ENCODE measurements at regions not wholly inside any gene's neighbourhood (a gene's known extent, or its start where the extent isn't known, plus 50 kb on each side); places are given as distances from the start of the nearest gene placed in this dataset.
A peak's percentile ranks its signal among the peaks of the same experiment; 100 is the strongest.

GRCh38 chr4:71188951-71189350 is 149.9 kb upstream of the SLC4A4 start:
- H3K9me3 ChIP-seq, result no peaks in the 10 kb centered on the region
- peaks cover 0 to 36% (median 9%) of the 10 kb centered on the region in 4 donors for H3K4me1 ChIP-seq
- H3K36me3 ChIP-seq, result no peaks in the 10 kb centered on the region
- DNase-seq (ENCODE audit: low spot score in 2 of 2), result no peak
- peaks cover 0 to 4% of the 10 kb centered on the region in 2 donors for H3K27me3 ChIP-seq
- WGBS, 2 donors, result 79 to 84% methylated on average over 1 of the region's 1 CpG
- no peak for TF ChIP-seq EP300 (IDR thresholded peaks at IDR 0.05)
- no peak for TF ChIP-seq POLR2A (IDR thresholded peaks at IDR 0.05)
- no peak for TF ChIP-seq CTCF (IDR thresholded peaks at IDR 0.05)
- H3K4me3 ChIP-seq, result peak overlapping the region in 3 of 4 donors; percentile 58 to 83 (median 71)
- peak overlapping the region in 3 of 4 donors; percentile 21 to 86 (median 62) for H3K27ac ChIP-seq

DNA sequence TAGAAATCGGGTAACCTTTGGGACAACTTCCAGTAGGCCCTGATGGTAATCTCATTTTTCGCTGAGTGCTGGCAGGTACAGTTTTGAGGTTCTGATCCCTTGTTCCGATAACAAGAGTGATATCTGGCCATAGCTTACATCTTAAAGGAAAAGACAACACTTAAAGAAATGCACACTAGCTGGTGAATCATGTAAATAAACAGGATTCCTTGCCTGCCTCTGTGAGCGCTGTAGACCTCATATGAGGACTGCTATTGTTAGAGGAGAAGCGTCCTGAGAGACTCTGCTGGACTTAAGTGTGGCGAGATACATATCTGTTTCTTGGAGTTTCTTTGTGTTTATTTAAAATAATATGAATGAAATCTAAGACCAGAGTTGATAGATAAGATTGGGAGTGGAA is 149.3 kb upstream of the SLC4A4 start:
- Histone ChIP-seq H3K4me1 (peaks cover 0 to 32% (median 9%) of the 10 kb centered on the region in 4 donors), H3K27ac (peak overlapping the region in 1 of 4 donors; percentile 86), H3K27me3 (peaks cover 0 to 4% of the 10 kb centered on the region in 2 donors), H3K36me3 (no peaks in the 10 kb centered on the region), H3K9me3 (no peaks in the 10 kb centered on the region), H3K4me3 (no peak overlapping the region)
- DNase-seq (ENCODE audit: low spot score in 2 of 2), result no peak
- TF ChIP-seq EP300 (IDR thresholded peaks at IDR 0.05), result no peak
- TF ChIP-seq CTCF (IDR thresholded peaks at IDR 0.05), result no peak
- TF ChIP-seq POLR2A (IDR thresholded peaks at IDR 0.05), result no peak
- 71 to 74% methylated on average over 6 of the region's 6 CpGs for WGBS, 2 donors

GRCh38 chr4:71194454-71194853 is 144.4 kb upstream of the SLC4A4 start:
- TF ChIP-seq EP300 (IDR thresholded peaks at IDR 0.05), result no peak
- no peak for TF ChIP-seq POLR2A (IDR thresholded peaks at IDR 0.05)
- no peak for TF ChIP-seq CTCF (IDR thresholded peaks at IDR 0.05)
- no peaks in the 10 kb centered on the region for H3K9me3 ChIP-seq
- 85 to 93% methylated on average over 1 of the region's 1 CpG for WGBS, 2 donors
- H3K4me3 ChIP-seq, result no peak overlapping the region
- H3K27ac ChIP-seq, result no peak overlapping the region
- no peaks in the 10 kb centered on the region for H3K36me3 ChIP-seq
- H3K4me1 ChIP-seq, result no peaks in the 10 kb centered on the region
- no peaks in the 10 kb centered on the region for H3K27me3 ChIP-seq
- no peak for DNase-seq (ENCODE audit: low spot score in 2 of 2)

GRCh38 chr4:71195924-71196323 is 142.9 kb upstream of the SLC4A4 start:
- 61 to 64% methylated on average over 4 of the region's 4 CpGs for WGBS, 2 donors
- DNase-seq (ENCODE audit: low spot score in 2 of 2), result no peak
- TF ChIP-seq CTCF (IDR thresholded peaks at IDR 0.05), result no peak
- no peak for TF ChIP-seq EP300 (IDR thresholded peaks at IDR 0.05)
- no peak for TF ChIP-seq POLR2A (IDR thresholded peaks at IDR 0.05)
- Histone ChIP-seq H3K36me3 (no peaks in the 10 kb centered on the region), H3K27ac (no peak overlapping the region), H3K9me3 (no peaks in the 10 kb centered on the region), H3K27me3 (no peaks in the 10 kb centered on the region), H3K4me3 (no peak overlapping the region), H3K4me1 (no peaks in the 10 kb centered on the region)

GRCh38 chr4:71198958-71199357 is 139.9 kb upstream of the SLC4A4 start:
- DNase-seq (ENCODE audit: low spot score in 2 of 2), result no peak
- 82 to 88% methylated on average over 2 of the region's 2 CpGs for WGBS, 2 donors
- no peak for TF ChIP-seq EP300 (IDR thresholded peaks at IDR 0.05)
- TF ChIP-seq POLR2A (IDR thresholded peaks at IDR 0.05), result no peak
- no peaks in the 10 kb centered on the region for H3K9me3 ChIP-seq
- no peaks in the 10 kb centered on the region for H3K4me1 ChIP-seq
- H3K27ac ChIP-seq, result no peak overlapping the region
- no peak overlapping the region for H3K4me3 ChIP-seq
- H3K36me3 ChIP-seq, result no peaks in the 10 kb centered on the region
- H3K27me3 ChIP-seq, result no peaks in the 10 kb centered on the region

- 73 to 75% methylated on average over 2 of the region's 2 CpGs for WGBS, 2 donors
Observed at GRCh38 chr4:71201057-71201456, 137.8 kb upstream of the SLC4A4 start.

More at GRCh38 chr4:71201057-71201456, 137.8 kb upstream of the SLC4A4 start:
- Histone ChIP-seq H3K27me3 (no peaks in the 10 kb centered on the region), H3K27ac (no peak overlapping the region), H3K4me3 (no peak overlapping the region), H3K4me1 (no peaks in the 10 kb centered on the region), H3K36me3 (no peaks in the 10 kb centered on the region), H3K9me3 (no peaks in the 10 kb centered on the region)
- no peak for TF ChIP-seq POLR2A (IDR thresholded peaks at IDR 0.05)
- no peak for TF ChIP-seq CTCF (IDR thresholded peaks at IDR 0.05)
- no peak for TF ChIP-seq EP300 (IDR thresholded peaks at IDR 0.05)
- no peak for DNase-seq (ENCODE audit: low spot score in 2 of 2)

All from tibial nerve (tissue), 4 donors.